Suprapubic skin (tissue), 4 donors: ENCODE measurements at regions not wholly inside any gene's neighbourhood (a gene's known extent, or its start where the extent isn't known, plus 50 kb on each side); places are given as distances from the start of the nearest gene placed in this dataset.

Experiments used
- EP300 ChIP-seq: sonication (generic); formaldehyde crosslinking; IDR thresholded peaks from one replicate; pipeline ENCODE4 v1.6.1; 2017; ENCODE audit warnings: antibody characterized with exemption
- POLR2A ChIP-seq, 2 donors: fragments of 450-650 bp; IDR thresholded peaks; one replicate each; pipeline ENCODE4 v1.6.1; 2017; ENCODE audit warnings: antibody characterized with exemption in 2 of 2, mild to moderate bottlenecking in 2 of 2, moderate library complexity in 2 of 2
- POLR2AphosphoS5 ChIP-seq, 3 donors: sonication (generic); formaldehyde crosslinking; IDR thresholded peaks; one replicate each; pipeline ENCODE4 v1.6.1; 2017; ENCODE audit warnings: antibody characterized with exemption in 3 of 3
- TF ChIP-seq, protein P1 (sequence below), 2 donors: fragments of 200-600 bp in 1 of 2; fragments of 450-650 bp in 1 of 2; sonication (generic) in 1 of 2; IDR thresholded peaks; one replicate each; pipeline ENCODE4 v1.5.1; 2016 to 2019; ENCODE audit warnings: antibody characterized with exemption in 2 of 2, mild to moderate bottlenecking in 1 of 2, moderate library complexity in 1 of 2

DNA sequence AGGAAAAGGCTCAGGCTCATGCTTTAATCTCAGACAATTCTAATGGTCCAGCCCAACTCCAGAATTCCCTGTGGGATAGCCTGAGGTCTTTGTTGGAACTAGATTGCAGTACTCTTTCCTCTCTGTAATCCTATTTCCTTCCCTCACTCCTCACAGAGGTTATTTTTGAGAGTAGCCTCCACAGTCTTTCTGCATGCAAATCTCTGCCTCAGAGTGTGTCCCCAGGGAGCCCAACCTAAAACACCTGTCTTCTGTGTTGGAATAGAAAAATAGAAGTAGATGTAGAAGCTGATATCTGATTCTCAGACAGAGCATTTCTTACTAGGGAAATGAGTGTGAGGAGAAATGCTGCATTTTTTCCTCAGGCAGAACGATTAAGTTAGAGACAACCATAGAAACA, 915.5 kb upstream of the EPHA5 start:
- TF ChIP-seq, protein P1, sequence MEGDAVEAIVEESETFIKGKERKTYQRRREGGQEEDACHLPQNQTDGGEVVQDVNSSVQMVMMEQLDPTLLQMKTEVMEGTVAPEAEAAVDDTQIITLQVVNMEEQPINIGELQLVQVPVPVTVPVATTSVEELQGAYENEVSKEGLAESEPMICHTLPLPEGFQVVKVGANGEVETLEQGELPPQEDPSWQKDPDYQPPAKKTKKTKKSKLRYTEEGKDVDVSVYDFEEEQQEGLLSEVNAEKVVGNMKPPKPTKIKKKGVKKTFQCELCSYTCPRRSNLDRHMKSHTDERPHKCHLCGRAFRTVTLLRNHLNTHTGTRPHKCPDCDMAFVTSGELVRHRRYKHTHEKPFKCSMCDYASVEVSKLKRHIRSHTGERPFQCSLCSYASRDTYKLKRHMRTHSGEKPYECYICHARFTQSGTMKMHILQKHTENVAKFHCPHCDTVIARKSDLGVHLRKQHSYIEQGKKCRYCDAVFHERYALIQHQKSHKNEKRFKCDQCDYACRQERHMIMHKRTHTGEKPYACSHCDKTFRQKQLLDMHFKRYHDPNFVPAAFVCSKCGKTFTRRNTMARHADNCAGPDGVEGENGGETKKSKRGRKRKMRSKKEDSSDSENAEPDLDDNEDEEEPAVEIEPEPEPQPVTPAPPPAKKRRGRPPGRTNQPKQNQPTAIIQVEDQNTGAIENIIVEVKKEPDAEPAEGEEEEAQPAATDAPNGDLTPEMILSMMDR (IDR thresholded peaks at IDR 0.05), result no peak
- TF ChIP-seq POLR2A (IDR thresholded peaks at IDR 0.05), result no peak
- TF ChIP-seq EP300, result no peak
- no peak for TF ChIP-seq POLR2AphosphoS5 (IDR thresholded peaks at IDR 0.05)
